Prostate gland (tissue), 2 donors: ENCODE measurements at regions not wholly inside any gene's neighbourhood (a gene's known extent, or its start where the extent isn't known, plus 50 kb on each side); places are given as distances from the start of the nearest gene placed in this dataset.

Experiments used
- POLR2A ChIP-seq: fragments of 450-650 bp; IDR thresholded peaks from one replicate; pipeline ENCODE4 v1.6.1; 2016; ENCODE audit warnings: antibody characterized with exemption, mild to moderate bottlenecking
- POLR2AphosphoS5 ChIP-seq: sonication (generic); formaldehyde crosslinking; IDR thresholded peaks from one replicate; pipeline ENCODE4 v1.6.1; 2017; ENCODE audit warnings: antibody characterized with exemption
- TF ChIP-seq, protein P1 (sequence below), 4 experiments: fragments of 200-600 bp in 2 of 4; fragments of 450-650 bp in 2 of 4; sonication (generic) in 2 of 4; IDR thresholded peaks; 1 replicate in 3 of 4; 2 replicates in 1 of 4; pipeline ENCODE4 v1.5.1; 2016 to 2019; ENCODE audit warnings: antibody characterized with exemption in 4 of 4, mild to moderate bottlenecking in 2 of 4, moderate library complexity in 2 of 4

DNA sequence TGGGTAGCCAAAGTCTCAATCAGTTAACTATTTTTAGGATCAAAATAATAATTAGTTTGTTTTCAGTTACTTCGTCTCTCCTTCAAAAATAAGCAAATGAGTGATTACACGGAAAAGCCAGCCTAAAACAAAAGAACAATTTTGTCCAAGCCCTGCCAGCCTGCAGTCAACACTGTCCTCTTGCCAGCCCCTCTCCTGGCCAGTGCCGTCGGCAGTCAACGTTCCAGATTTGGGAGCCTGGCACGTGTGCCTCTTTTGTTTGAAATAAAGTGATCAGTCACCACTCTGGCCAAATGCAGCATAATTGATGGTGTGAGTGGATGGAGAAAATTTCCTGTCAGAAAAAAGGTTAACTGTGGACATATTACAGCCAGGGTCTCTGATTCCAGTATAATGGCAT is 260.6 kb upstream of the SKOR2 start:
- TF ChIP-seq, protein P1, sequence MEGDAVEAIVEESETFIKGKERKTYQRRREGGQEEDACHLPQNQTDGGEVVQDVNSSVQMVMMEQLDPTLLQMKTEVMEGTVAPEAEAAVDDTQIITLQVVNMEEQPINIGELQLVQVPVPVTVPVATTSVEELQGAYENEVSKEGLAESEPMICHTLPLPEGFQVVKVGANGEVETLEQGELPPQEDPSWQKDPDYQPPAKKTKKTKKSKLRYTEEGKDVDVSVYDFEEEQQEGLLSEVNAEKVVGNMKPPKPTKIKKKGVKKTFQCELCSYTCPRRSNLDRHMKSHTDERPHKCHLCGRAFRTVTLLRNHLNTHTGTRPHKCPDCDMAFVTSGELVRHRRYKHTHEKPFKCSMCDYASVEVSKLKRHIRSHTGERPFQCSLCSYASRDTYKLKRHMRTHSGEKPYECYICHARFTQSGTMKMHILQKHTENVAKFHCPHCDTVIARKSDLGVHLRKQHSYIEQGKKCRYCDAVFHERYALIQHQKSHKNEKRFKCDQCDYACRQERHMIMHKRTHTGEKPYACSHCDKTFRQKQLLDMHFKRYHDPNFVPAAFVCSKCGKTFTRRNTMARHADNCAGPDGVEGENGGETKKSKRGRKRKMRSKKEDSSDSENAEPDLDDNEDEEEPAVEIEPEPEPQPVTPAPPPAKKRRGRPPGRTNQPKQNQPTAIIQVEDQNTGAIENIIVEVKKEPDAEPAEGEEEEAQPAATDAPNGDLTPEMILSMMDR (IDR thresholded peaks at IDR 0.05): no peak
- TF ChIP-seq POLR2AphosphoS5: no peak
- no peak for TF ChIP-seq POLR2A
